DND-41 (cell line): ENCODE measurements at regions not wholly inside any gene's neighbourhood (a gene's known extent, or its start where the extent isn't known, plus 50 kb on each side); places are given as distances from the start of the nearest gene placed in this dataset.
"Not testable (repeated sequence)": the region's sequence is repeated elsewhere in the genome, so short reads cannot be mapped to it uniquely, and the experiment has no call there.

Experiments used
- ATAC-seq: fragments of 200-7000 bp; cut with Tn5 transposase; 3 replicates; pipeline ENCODE4 v1.9.1; 2021; ENCODE audit warnings: low read depth; ENCODE audit not compliant: insufficient read depth
- DNase-seq: peaks from one replicate; pipeline ENCODE4 v3.0.0-alpha.2; 2020
- H2AFZ ChIP-seq: 2 replicates; pipeline ENCODE4 v1.6.0; 2012; ENCODE audit warnings: low read depth, low read length
- H3K27ac ChIP-seq: 2 replicates; pipeline ENCODE4 v1.5.1; 2012; ENCODE audit warnings: low read length, inconsistent platforms
- H3K27me3 ChIP-seq: fragments of 200-600 bp; sonication (generic); 2 replicates; pipeline ENCODE4 v1.6.0; 2012; ENCODE audit warnings: low read length, mild to moderate bottlenecking, inconsistent platforms; ENCODE audit not compliant: insufficient read depth, poor library complexity
- H3K36me3 ChIP-seq: 2 replicates; pipeline ENCODE4 v1.5.1; 2012; ENCODE audit warnings: low read length, inconsistent platforms; ENCODE audit not compliant: insufficient read depth
- H3K4me1 ChIP-seq: 2 replicates; pipeline ENCODE4 v1.5.1; 2012; ENCODE audit warnings: mild to moderate bottlenecking, low read length; ENCODE audit not compliant: insufficient read depth
- H3K4me2 ChIP-seq: 2 replicates; pipeline ENCODE4 v1.6.0; 2012; ENCODE audit warnings: mild to moderate bottlenecking, moderate library complexity, low read length, inconsistent platforms; ENCODE audit not compliant: insufficient read depth
- H3K4me3 ChIP-seq, 2 experiments: fragments of 200-600 bp in 1 of 2; shearing (Covaris generic) in 1 of 2; 2 replicates each; pipeline ENCODE4 v1.5.1; 2012 to 2016; ENCODE audit warnings: inconsistent platforms in 2 of 2, low read length in 2 of 2, mild to moderate bottlenecking in 2 of 2, low read depth in 1 of 2, moderate library complexity in 1 of 2
- H3K79me2 ChIP-seq: 2 replicates; pipeline ENCODE4 v1.6.0; 2012; ENCODE audit warnings: low read length, inconsistent platforms; ENCODE audit not compliant: insufficient read depth
- H3K9ac ChIP-seq: 2 replicates; pipeline ENCODE4 v1.6.0; 2012; ENCODE audit warnings: low read depth, mild to moderate bottlenecking, inconsistent platforms, low read length, moderate library complexity
- H3K9me3 ChIP-seq: 2 replicates; pipeline ENCODE4 v1.5.1; 2012; ENCODE audit warnings: low read length, moderate library complexity, mild to moderate bottlenecking, inconsistent platforms; ENCODE audit not compliant: insufficient read depth, severe bottlenecking
- H4K20me1 ChIP-seq: 2 replicates; pipeline ENCODE4 v1.6.0; 2012; ENCODE audit warnings: low read length; ENCODE audit not compliant: insufficient read depth
- EZH2 ChIP-seq: IDR thresholded peaks from 3 replicates; pipeline ENCODE4 v1.6.1; 2012; ENCODE audit warnings: borderline replicate concordance, low read depth, mild to moderate bottlenecking, moderate library complexity, low read length, inconsistent platforms; ENCODE audit not compliant: severe bottlenecking
- TF ChIP-seq, protein P1 (sequence below): IDR thresholded peaks from 2 replicates; pipeline ENCODE4 v1.5.1; 2012; ENCODE audit warnings: borderline replicate concordance, low read length, moderate library complexity, mild to moderate bottlenecking; ENCODE audit not compliant: poor library complexity, severe bottlenecking; ENCODE audit errors: extremely low read depth

DNA sequence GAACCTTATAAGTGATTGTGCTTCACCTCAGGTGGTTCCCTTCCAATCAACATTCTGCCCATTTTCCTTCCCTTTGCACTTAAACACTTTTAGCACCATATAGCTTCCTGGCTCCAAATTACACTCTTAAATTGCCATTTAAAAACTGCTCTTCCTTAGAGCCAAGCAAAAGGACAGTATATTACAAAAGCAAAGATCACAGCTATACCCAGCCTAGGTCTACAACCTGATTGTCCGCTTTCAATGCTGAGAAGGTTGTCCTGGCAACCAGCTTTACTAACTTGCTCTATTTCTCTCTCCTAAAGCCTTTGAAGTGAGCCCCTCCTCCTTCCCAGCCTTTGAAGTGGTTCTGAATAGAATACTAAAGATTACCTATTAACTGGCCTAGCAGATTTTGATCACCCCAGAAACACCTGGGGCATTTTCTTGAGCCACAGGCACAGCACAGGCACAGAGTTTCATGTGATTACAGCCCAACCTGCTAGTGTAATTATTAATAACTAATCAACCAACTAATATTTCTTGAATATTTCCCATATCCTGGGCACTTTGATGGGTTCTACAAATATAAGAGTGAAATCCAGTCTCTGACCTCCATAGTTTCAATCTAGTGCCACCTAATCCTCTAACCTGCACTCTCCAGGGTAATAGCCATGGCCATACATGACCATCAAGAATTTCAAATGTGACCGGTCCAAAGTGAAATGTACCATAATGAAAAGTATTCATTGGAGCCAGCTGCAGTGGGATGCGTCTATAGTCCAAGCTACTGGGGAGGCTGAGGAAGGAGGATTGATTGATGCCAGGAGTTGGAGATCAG, 63.6 kb upstream of the TRIM24 start:
- no peak overlapping the region for H2AFZ ChIP-seq
- H4K20me1 ChIP-seq: no peaks in the 10 kb centered on the region
- no peak overlapping the region for H3K4me2 ChIP-seq
- no peak overlapping the region for H3K4me3 ChIP-seq
- no peak for TF ChIP-seq EZH2
- TF ChIP-seq, protein P1, sequence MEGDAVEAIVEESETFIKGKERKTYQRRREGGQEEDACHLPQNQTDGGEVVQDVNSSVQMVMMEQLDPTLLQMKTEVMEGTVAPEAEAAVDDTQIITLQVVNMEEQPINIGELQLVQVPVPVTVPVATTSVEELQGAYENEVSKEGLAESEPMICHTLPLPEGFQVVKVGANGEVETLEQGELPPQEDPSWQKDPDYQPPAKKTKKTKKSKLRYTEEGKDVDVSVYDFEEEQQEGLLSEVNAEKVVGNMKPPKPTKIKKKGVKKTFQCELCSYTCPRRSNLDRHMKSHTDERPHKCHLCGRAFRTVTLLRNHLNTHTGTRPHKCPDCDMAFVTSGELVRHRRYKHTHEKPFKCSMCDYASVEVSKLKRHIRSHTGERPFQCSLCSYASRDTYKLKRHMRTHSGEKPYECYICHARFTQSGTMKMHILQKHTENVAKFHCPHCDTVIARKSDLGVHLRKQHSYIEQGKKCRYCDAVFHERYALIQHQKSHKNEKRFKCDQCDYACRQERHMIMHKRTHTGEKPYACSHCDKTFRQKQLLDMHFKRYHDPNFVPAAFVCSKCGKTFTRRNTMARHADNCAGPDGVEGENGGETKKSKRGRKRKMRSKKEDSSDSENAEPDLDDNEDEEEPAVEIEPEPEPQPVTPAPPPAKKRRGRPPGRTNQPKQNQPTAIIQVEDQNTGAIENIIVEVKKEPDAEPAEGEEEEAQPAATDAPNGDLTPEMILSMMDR: no peak
- H3K4me1 ChIP-seq: no peaks in the 10 kb centered on the region
- H3K9ac ChIP-seq: no peak overlapping the region
- no peaks in the 10 kb centered on the region for H3K27me3 ChIP-seq
- no peaks in the 10 kb centered on the region for H3K36me3 ChIP-seq
- H3K27ac ChIP-seq: no peak overlapping the region
- ATAC-seq (no peak), DNase-seq (no peak)
- no peaks in the 10 kb centered on the region for H3K9me3 ChIP-seq
- H3K79me2 ChIP-seq: no peaks in the 10 kb centered on the region

DNA sequence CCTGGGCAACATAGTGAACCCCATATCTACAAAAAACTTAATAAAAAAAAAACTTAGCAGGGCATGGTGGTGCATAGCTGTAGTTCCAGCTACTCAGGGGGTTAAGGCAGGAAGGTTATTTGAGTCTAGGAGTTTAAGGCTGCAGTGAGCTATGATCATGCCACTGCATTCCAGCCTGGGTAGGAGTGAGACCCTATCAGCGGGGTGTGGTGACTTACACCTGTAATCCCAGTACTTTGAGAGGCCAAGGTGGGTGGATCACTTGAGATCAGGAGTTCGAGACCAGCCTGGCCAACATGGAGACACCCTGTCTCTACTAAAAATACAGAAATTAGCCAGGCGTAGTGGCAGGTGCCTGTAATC, 63.0 kb upstream of the TRIM24 start:
- H3K27me3 ChIP-seq, H3K27ac ChIP-seq, H2AFZ ChIP-seq, H3K4me1 ChIP-seq, H3K9me3 ChIP-seq, H3K9ac ChIP-seq, H3K4me2 ChIP-seq, H3K36me3 ChIP-seq, DNase-seq, ATAC-seq, H3K4me3 ChIP-seq, H3K79me2 ChIP-seq, H4K20me1 ChIP-seq: not testable (repeated sequence)

DNA sequence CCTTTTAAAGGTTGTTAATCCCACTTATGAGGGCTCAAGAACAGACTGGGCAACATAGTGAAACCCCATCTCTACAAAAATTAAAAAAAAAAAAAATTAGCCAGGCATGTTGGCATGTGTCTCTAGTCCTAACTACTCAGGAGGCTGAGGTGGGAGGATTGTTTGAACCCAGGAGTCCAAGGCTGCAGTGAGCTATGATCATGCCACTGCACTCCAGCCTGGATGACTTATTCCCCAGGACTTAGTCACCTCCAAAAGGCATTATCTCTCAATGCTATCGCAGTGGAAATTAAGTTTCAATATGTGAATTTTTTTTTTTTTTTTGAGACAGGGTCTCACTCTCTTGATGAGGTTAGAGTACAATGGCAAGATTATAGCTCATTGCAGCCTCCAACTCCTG, 61.2 kb upstream of the TRIM24 start:
- ATAC-seq (no peak), DNase-seq (no peak)
- Histone ChIP-seq H2AFZ (no peak overlapping the region), H4K20me1 (no peaks in the 10 kb centered on the region), H3K9me3 (no peaks in the 10 kb centered on the region), H3K36me3 (no peaks in the 10 kb centered on the region), H3K4me3 (no peak overlapping the region), H3K4me1 (no peaks in the 10 kb centered on the region), H3K27me3 (no peaks in the 10 kb centered on the region), H3K79me2 (no peaks in the 10 kb centered on the region), H3K4me2 (no peak overlapping the region), H3K27ac (no peak overlapping the region), H3K9ac (no peak overlapping the region)
- TF ChIP-seq EZH2: no peak
- TF ChIP-seq, protein P1: no peak

DNA sequence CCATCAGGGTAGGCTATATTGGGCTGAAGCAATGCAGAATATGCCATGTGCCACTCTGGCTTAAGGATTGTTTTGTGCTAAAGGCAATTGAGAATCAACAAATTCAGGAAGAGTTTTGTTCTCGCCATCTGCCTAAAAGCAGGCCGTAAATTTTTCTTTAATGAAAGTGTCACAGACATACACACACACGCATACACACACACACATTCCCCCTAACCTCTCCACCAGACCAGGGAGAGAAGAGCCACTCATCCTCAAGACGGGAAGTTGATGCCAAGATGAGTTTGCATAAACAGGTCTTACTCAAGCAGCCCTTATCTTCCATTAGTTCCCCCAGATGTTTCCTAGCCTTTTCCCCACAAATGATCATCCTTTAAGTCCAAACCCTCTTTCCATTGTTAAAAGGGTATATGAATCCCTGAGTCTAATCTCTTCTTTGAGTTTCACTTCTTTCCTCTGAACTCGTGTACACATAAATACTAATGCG, 59.6 kb upstream of the TRIM24 start:
- no peak for DNase-seq
- H2AFZ ChIP-seq: no peak overlapping the region
- H3K79me2 ChIP-seq: no peaks in the 10 kb centered on the region
- no peak for TF ChIP-seq EZH2
- TF ChIP-seq, protein P1: no peak
- H3K4me2 ChIP-seq: no peak overlapping the region
- ATAC-seq: no peak
- H3K9ac ChIP-seq: no peak overlapping the region
- no peaks in the 10 kb centered on the region for H3K4me1 ChIP-seq
- no peak overlapping the region for H3K4me3 ChIP-seq
- H3K36me3 ChIP-seq: no peaks in the 10 kb centered on the region
- no peaks in the 10 kb centered on the region for H3K27me3 ChIP-seq
- no peak overlapping the region for H3K27ac ChIP-seq
- no peaks in the 10 kb centered on the region for H3K9me3 ChIP-seq
- no peaks in the 10 kb centered on the region for H4K20me1 ChIP-seq
